IMR-90 (cell line): ENCODE measurements at regions not wholly inside any gene's neighbourhood (a gene's known extent, or its start where the extent isn't known, plus 50 kb on each side); places are given as distances from the start of the nearest gene placed in this dataset.

Experiments used
- ATAC-seq: fragments of 200-7000 bp; cut with Tn5 transposase; 2 replicates; pipeline ENCODE4 v1.9.1; 2020; ENCODE audit warnings: low read depth, mild to moderate bottlenecking, moderate library complexity
- BruUV-seq: library from RNA; stranded (reverse); fragments of 400-500 nt; replicated peaks from 2 replicates; lab custom pipeline; 2021; lab: Mats Ljungman, UMichigan
- CTCF ChIA-PET: fragments of 300-600 bp; formaldehyde crosslinking; extraction: SDS; loops from one replicate; lab custom pipeline; 2021; ENCODE audit warnings: antibody characterized with exemption; lab: Yijun Ruan, JAX
- POLR2A ChIA-PET: fragments of 300-600 bp; sonication (Branson Sonifier 250); formaldehyde crosslinking; loops from one replicate; lab custom pipeline; 2022; ENCODE audit warnings: antibody characterized with exemption; ENCODE audit not compliant: unreplicated experiment; lab: Charles Lee
- DNase-seq: peaks from one replicate; pipeline ENCODE4 v3.0.0; 2013
- H2AFZ ChIP-seq: replicated peaks from 2 replicates; pipeline ENCODE3; 2013; ENCODE audit warnings: low read length, mild to moderate bottlenecking; ENCODE audit not compliant: poor library complexity
- H2AK5ac ChIP-seq: 2 replicates; pipeline ENCODE4 v1.6.1; 2013; ENCODE audit warnings: low read depth, low read length, inconsistent platforms
- H2AK9ac ChIP-seq: replicated peaks from 2 replicates; pipeline ENCODE3; 2013; ENCODE audit warnings: mild to moderate bottlenecking, low read depth, low read length, moderate library complexity; ENCODE audit not compliant: poor library complexity
- H2BK120ac ChIP-seq: 2 replicates; pipeline ENCODE4 v1.6.1; 2013; ENCODE audit warnings: low read depth, low read length, inconsistent platforms
- H2BK15ac ChIP-seq: 3 replicates; pipeline ENCODE4 v1.6.1; 2013; ENCODE audit warnings: low read depth, low read length, inconsistent platforms
- H2BK20ac ChIP-seq: 2 replicates; pipeline ENCODE4 v1.6.1; 2013; ENCODE audit warnings: low read depth, mild to moderate bottlenecking, inconsistent platforms, low read length, moderate library complexity
- H2BK5ac ChIP-seq: 2 replicates; pipeline ENCODE4 v1.6.1; 2013; ENCODE audit warnings: mild to moderate bottlenecking, low read depth, low read length, inconsistent platforms; ENCODE audit not compliant: poor library complexity, severe bottlenecking
- H3K14ac ChIP-seq: replicated peaks from 2 replicates; pipeline ENCODE4 v1.6.1; 2013; ENCODE audit warnings: low read depth, low read length, inconsistent platforms
- H3K18ac ChIP-seq: 2 replicates; pipeline ENCODE4 v1.6.1; 2013; ENCODE audit warnings: low read depth, low read length, control low read depth
- H3K23ac ChIP-seq: 2 replicates; pipeline ENCODE4 v1.6.1; 2013; ENCODE audit warnings: low read depth, low read length, inconsistent platforms
- H3K27ac ChIP-seq: 2 replicates; pipeline ENCODE4 v1.5.1; 2013; ENCODE audit warnings: mild to moderate bottlenecking, control low read depth, low read length; ENCODE audit not compliant: insufficient read depth
- H3K27me3 ChIP-seq: 2 replicates; pipeline ENCODE4 v1.6.1; 2013; ENCODE audit warnings: low read length; ENCODE audit not compliant: control insufficient read depth, insufficient read depth
- H3K36me3 ChIP-seq: 2 replicates; pipeline ENCODE4 v1.6.1; 2013; ENCODE audit warnings: low read length, mixed read lengths; ENCODE audit not compliant: control insufficient read depth, insufficient read depth
- H3K4ac ChIP-seq: 2 replicates; pipeline ENCODE4 v1.6.1; 2013; ENCODE audit warnings: low read depth, low read length, inconsistent platforms
- H3K4me1 ChIP-seq: 2 replicates; pipeline ENCODE4 v1.6.1; 2013; ENCODE audit warnings: low read length, mixed read lengths; ENCODE audit not compliant: control insufficient read depth, insufficient read depth
- H3K4me2 ChIP-seq: 2 replicates; pipeline ENCODE4 v1.6.1; 2013; ENCODE audit warnings: low read depth, mild to moderate bottlenecking, control low read depth, low read length, moderate library complexity
- H3K4me3 ChIP-seq: 2 replicates; pipeline ENCODE4 v1.5.1; 2013; ENCODE audit warnings: low read depth, mild to moderate bottlenecking, control low read depth, low read length, moderate library complexity; ENCODE audit not compliant: insufficient read depth
- H3K56ac ChIP-seq: 2 replicates; pipeline ENCODE4 v1.6.1; 2013; ENCODE audit warnings: low read length, inconsistent platforms; ENCODE audit not compliant: insufficient read depth; ENCODE audit errors: extremely low read depth
- H3K79me1 ChIP-seq, 2 experiments: 2 replicates each; pipeline ENCODE4 v1.6.1; 2013; ENCODE audit warnings: low read length in 2 of 2, inconsistent platforms in 1 of 2, low read depth in 1 of 2
- H3K9ac ChIP-seq: 2 replicates; pipeline ENCODE4 v1.6.1; 2013; ENCODE audit warnings: low read depth, low read length, control low read depth
- H3K9me1 ChIP-seq: 2 replicates; pipeline ENCODE4 v1.6.1; 2013; ENCODE audit warnings: low read length, inconsistent platforms; ENCODE audit not compliant: insufficient read depth
- H3K9me3 ChIP-seq: 2 replicates; pipeline ENCODE4 v1.6.1; 2013; ENCODE audit warnings: low read length; ENCODE audit not compliant: control insufficient read depth, insufficient read depth
- H4K20me1 ChIP-seq: 2 replicates; pipeline ENCODE4 v1.6.1; 2013; ENCODE audit warnings: low read length, inconsistent platforms; ENCODE audit not compliant: insufficient read depth
- H4K5ac ChIP-seq: 2 replicates; pipeline ENCODE4 v1.6.1; 2013; ENCODE audit warnings: mild to moderate bottlenecking, low read depth, low read length, control low read depth
- H4K8ac ChIP-seq, 2 experiments: 2 replicates each; pipeline ENCODE4 v1.6.1; 2013; ENCODE audit warnings: low read depth in 2 of 2, low read length in 2 of 2, control low read depth in 1 of 2, inconsistent platforms in 1 of 2
- H4K91ac ChIP-seq: 2 replicates; pipeline ENCODE4 v1.6.1; 2013; ENCODE audit warnings: low read depth, low read length, inconsistent platforms; ENCODE audit not compliant: insufficient read depth
- BHLHE40 ChIP-seq: fragments of 150-350 bp; IDR thresholded peaks from 2 replicates; pipeline ENCODE4 v1.6.1; 2016; ENCODE audit warnings: mild to moderate bottlenecking, low read depth, low read length
- CTCF ChIP-seq: conservative IDR thresholded peaks from 2 replicates; pipeline ENCODE4 v1.5.1; 2012; ENCODE audit warnings: mild to moderate bottlenecking, low read depth, low read length, improper control_type of control experiment
- ELK1 ChIP-seq: fragments of 150-350 bp; IDR thresholded peaks from 2 replicates; pipeline ENCODE4 v1.6.1; 2016; ENCODE audit warnings: low read depth, mild to moderate bottlenecking, low read length, moderate library complexity, borderline replicate concordance
- FOS ChIP-seq: fragments of 150-350 bp; IDR thresholded peaks from 2 replicates; pipeline ENCODE4 v1.6.1; 2016; ENCODE audit warnings: low read depth, low read length
- MAFK ChIP-seq: IDR thresholded peaks from 2 replicates; pipeline ENCODE4 v1.6.1; 2012; ENCODE audit warnings: low read depth, low read length, improper control_type of control experiment
- RCOR1 ChIP-seq: IDR thresholded peaks from 2 replicates; pipeline ENCODE4 v1.6.1; 2012; ENCODE audit warnings: mild to moderate bottlenecking, low read length, improper control_type of control experiment; ENCODE audit not compliant: insufficient replicate concordance
- whole genome bisulfite sequencing, 2 experiments: methylation state at CpG; one replicate each; pipeline versions ENCODE4 v1.1.5 to v1.1.7; 2013; ENCODE audit warnings: missing lambda C conversion rate in 2 of 2; ENCODE audit not compliant: insufficient read length in 1 of 2; ENCODE audit errors: extremely low coverage in 2 of 2; 5-methylcytosine and 5-hydroxymethylcytosine counted together
- dilution Hi-C: fragments of 300-500 bp; cut with HindIII; formaldehyde crosslinking; loops from one replicate; pipeline ENCODE4 v1.14.3; 2018; ENCODE audit warnings: low sequenced_read_pairs; ENCODE audit not compliant: unreplicated experiment
- in situ Hi-C: fragments of 300-500 bp; cut with MboI; formaldehyde crosslinking; loops from 3 replicates; pipeline ENCODE4 v1.14.3; 2019; ENCODE audit warnings: low sequenced_read_pairs, inconsistent platforms, mixed read lengths
- intact Hi-C: fragments of 100-400 bp; cut with micrococcal nuclease; formaldehyde crosslinking; loops from 2 replicates; pipeline ENCODE4 v1.10.0; 2022

GRCh38 chr4:14345356-14345775 lies 656.9 kb upstream of the CPEB2 start:
- no peak overlapping the region for H3K4me3 ChIP-seq
- H3K4me2 ChIP-seq: no peak overlapping the region
- peak; percentile 66 for DNase-seq
- no peak overlapping the region for H3K27ac ChIP-seq
- in situ Hi-C loops (no loop called here), dilution Hi-C loops (no loop called here), intact Hi-C loops (loop anchor here (10.0 kb wide), 1 partner anchor 691 kb away; no protein-coding TSS in a partner anchor)
- no peaks in the 10 kb centered on the region for H4K20me1 ChIP-seq
- no peaks in the 10 kb centered on the region for H3K9me3 ChIP-seq
- H3K27me3 ChIP-seq: no peaks in the 10 kb centered on the region
- CTCF ChIA-PET: no interaction called here
- no peaks in the 10 kb centered on the region for H3K9me1 ChIP-seq
- H2BK120ac ChIP-seq: no peak overlapping the region
- H2AFZ ChIP-seq: no peak overlapping the region
- H3K18ac ChIP-seq: no peak overlapping the region
- no peaks in the 10 kb centered on the region for H3K4me1 ChIP-seq
- 0 out of 2 replicates have a peak, but pooled peaks have one; percentile 16 for TF ChIP-seq FOS
- no peak for TF ChIP-seq ELK1
- TF ChIP-seq MAFK: peak; percentile 54; the same call in 1 of the 2 replicates
- no peak for TF ChIP-seq BHLHE40
- no peak for TF ChIP-seq CTCF
- TF ChIP-seq RCOR1: no peak
- no peak overlapping the region for H4K5ac ChIP-seq
- no peak overlapping the region for H4K91ac ChIP-seq
- ATAC-seq: peak; percentile 76
- POLR2A ChIA-PET: no interaction called here
- no CpG with 5 or more reads among the region's 1 CpG for WGBS, 2 experiments
- no TSS peak for BruUV-seq
- no peak overlapping the region for H2BK15ac ChIP-seq
- H3K23ac ChIP-seq: no peak overlapping the region; the same call in 1 of the 2 replicates
- no peak overlapping the region for H3K4ac ChIP-seq
- H2AK5ac ChIP-seq: no peak overlapping the region
- H2AK9ac ChIP-seq: no peak overlapping the region
- H2BK5ac ChIP-seq: no peak overlapping the region
- no peaks in the 10 kb centered on the region for H3K36me3 ChIP-seq
- H3K9ac ChIP-seq: no peak overlapping the region
- no peak overlapping the region for H2BK20ac ChIP-seq
- no peak overlapping the region for H3K56ac ChIP-seq
- no peak overlapping the region for H4K8ac ChIP-seq
- no peaks in the 10 kb centered on the region for H3K79me1 ChIP-seq
- no peak overlapping the region for H3K14ac ChIP-seq
